ENCODE measurements at regions not wholly inside any gene's neighbourhood (a gene's known extent, or its start where the extent isn't known, plus 50 kb on each side); places are given as distances from the start of the nearest gene placed in this dataset.

- Histone ChIP-seq H3K36me3 (no peaks in the 10 kb centered on the region), H3K27me3 (replicated peaks in 1 of 7) (peaks cover 0 to 5% (median 0%) of the 10 kb centered on the region in 7 donors), H3K4me3 (no peak overlapping the region), H3K4me1 (no peaks in the 10 kb centered on the region), H3K9me3 (no peaks in the 10 kb centered on the region), H3K27ac (no peak overlapping the region)
- intact Hi-C loops (cut with DNase I; ENCODE audit: low total_unique reads) = no loop called here
- no peak for DNase-seq
- TF ChIP-seq POLR2A (IDR thresholded peaks at IDR 0.05) (no peak), CTCF (IDR thresholded peaks at IDR 0.05 in 8 of 11, conservative IDR thresholded peaks at IDR 0.05 in 3 of 11) (no peak), POLR2AphosphoS5 (IDR thresholded peaks at IDR 0.05) (no peak)
- WGBS, 5 donors = 68 to 99% (median 94%) methylated on average over 2 of the region's 2 CpGs
Observed at GRCh38 chr10:94198324-94198723, 164.4 kb downstream of the NOC3L start.

- H3K9me3 ChIP-seq = no peaks in the 10 kb centered on the region
- no peak for DNase-seq
- no peak overlapping the region for H3K4me3 ChIP-seq
- H3K36me3 ChIP-seq = no peaks in the 10 kb centered on the region
- TF ChIP-seq POLR2A (IDR thresholded peaks at IDR 0.05) (no peak), POLR2AphosphoS5 (IDR thresholded peaks at IDR 0.05) (no peak), CTCF (IDR thresholded peaks at IDR 0.05 in 8 of 11, conservative IDR thresholded peaks at IDR 0.05 in 3 of 11) (no peak)
- no peak overlapping the region for H3K27ac ChIP-seq
- H3K27me3 ChIP-seq (replicated peaks in 1 of 7) = peaks cover 0 to 5% (median 0%) of the 10 kb centered on the region in 7 donors
- H3K4me1 ChIP-seq = no peaks in the 10 kb centered on the region
- 49 to 72% (median 57%) methylated on average over 5 of the region's 5 CpGs for WGBS, 5 donors
- intact Hi-C loops (cut with DNase I; ENCODE audit: low total_unique reads) = no loop called here
Observed at GRCh38 chr10:94199565-94199964, 163.2 kb downstream of the NOC3L start.

DNA sequence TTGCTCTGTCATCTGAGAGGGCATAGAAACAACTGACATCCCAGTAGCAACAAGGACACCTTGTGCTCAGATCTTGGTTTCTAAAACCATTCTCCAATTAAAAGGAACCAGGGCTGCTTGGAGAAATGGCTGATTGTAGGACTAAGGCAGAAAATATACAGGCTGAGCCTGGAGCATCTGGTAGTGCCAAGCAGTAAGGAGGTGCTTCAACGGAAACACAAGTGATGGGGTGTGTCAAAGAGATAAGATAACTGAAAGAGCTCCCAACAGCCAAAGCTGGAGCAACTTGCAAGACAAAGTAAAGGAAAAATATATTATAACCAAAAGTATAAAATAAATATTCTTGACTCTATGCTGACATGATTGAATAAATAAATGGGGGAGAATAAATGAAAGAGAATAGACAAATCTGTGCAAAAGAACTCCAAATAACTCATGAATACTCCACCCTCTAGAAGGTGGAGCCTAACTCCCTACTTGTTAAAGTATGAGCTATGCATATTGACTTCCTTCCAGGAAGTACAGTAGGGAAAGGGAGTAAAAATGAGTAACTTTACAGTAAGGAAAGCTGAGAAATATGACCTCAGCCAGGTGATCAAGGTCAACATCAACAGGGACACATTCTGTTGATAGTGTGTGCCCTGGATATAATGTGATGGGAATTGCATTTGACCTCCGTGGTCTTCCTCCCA is 162.4 kb downstream of the NOC3L start:
- no peak for TF ChIP-seq CTCF (IDR thresholded peaks at IDR 0.05 in 8 of 11, conservative IDR thresholded peaks at IDR 0.05 in 3 of 11)
- no peak for TF ChIP-seq POLR2A (IDR thresholded peaks at IDR 0.05)
- no peak for TF ChIP-seq POLR2AphosphoS5 (IDR thresholded peaks at IDR 0.05)
- Histone ChIP-seq H3K27ac (no peak overlapping the region), H3K4me3 (no peak overlapping the region), H3K36me3 (no peaks in the 10 kb centered on the region), H3K4me1 (peaks cover 0 to under 1% (median 0%) of the 10 kb centered on the region in 6 donors), H3K9me3 (no peaks in the 10 kb centered on the region), H3K27me3 (replicated peaks in 1 of 7) (peaks cover 0 to 5% (median 0%) of the 10 kb centered on the region in 7 donors)
- 72 to 83% (median 76%) methylated on average over 2 of the region's 2 CpGs for WGBS, 5 donors
- intact Hi-C loops (cut with DNase I; ENCODE audit: low total_unique reads) = no loop called here
- DNase-seq = no peak

DNA sequence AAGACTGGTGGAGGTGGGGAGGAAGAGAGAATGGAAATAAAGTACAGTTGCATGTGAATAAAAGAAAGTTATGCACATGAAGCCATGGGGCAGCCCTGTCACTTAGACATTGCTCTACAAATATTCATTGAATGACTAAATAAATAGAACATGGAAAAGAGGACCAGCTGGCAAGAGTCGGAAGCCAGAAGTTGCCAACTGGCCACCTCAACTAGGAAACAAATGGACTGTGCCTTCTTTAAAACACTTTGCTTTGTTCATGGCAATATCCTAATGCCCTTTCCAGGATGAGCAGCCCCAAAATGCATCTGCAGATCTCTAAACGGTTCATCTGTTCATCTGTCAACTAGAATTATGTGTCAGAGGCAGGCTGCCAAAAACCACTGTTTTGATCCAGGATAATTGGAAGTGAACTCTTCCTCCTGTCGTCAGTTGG is 157.3 kb downstream of the NOC3L start:
- H3K4me1 ChIP-seq = peaks cover 0 to 22% (median 3%) of the 10 kb centered on the region in 6 donors
- WGBS, 5 donors = 52 to 68% (median 55%) methylated on average over 3 of the region's 3 CpGs
- no peaks in the 10 kb centered on the region for H3K36me3 ChIP-seq
- no peak overlapping the region for H3K4me3 ChIP-seq
- DNase-seq = no peak
- intact Hi-C loops (cut with DNase I; ENCODE audit: low total_unique reads) = no loop called here
- no peak for TF ChIP-seq POLR2A (IDR thresholded peaks at IDR 0.05)
- peaks cover 0 to 5% (median 0%) of the 10 kb centered on the region in 7 donors for H3K27me3 ChIP-seq (replicated peaks in 1 of 7)
- H3K27ac ChIP-seq = peak overlapping the region in 3 of 8 donors; percentile 8 to 58 (median 52)
- no peaks in the 10 kb centered on the region for H3K9me3 ChIP-seq
